ENCODE measurements at regions not wholly inside any gene's neighbourhood (a gene's known extent, or its start where the extent isn't known, plus 50 kb on each side); places are given as distances from the start of the nearest gene placed in this dataset.
"Not testable (repeated sequence)": the region's sequence is repeated elsewhere in the genome, so short reads cannot be mapped to it uniquely, and the experiment has no call there.

DNA sequence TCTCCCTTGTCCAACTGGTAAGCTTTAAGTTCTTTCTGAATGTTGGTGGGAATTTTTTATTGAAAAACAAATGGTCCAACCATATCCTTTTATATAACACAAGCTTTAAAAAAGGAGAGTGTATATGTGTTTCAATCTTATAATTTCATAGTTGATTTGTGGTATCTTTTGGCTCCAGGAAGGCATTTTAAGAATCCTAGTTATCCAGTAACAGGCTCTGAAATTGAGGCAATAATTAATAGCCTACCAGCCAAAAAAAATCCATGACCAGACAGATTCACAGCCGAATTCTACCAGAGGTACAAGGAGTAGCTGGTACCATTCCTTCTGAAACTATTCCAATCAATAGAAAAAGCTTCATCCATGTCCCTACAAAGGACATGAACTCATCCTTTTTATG is 141.6 kb downstream of the FZD1 start:
- not testable (repeated sequence) for DNase-seq (ENCODE audit: low read depth)

DNA sequence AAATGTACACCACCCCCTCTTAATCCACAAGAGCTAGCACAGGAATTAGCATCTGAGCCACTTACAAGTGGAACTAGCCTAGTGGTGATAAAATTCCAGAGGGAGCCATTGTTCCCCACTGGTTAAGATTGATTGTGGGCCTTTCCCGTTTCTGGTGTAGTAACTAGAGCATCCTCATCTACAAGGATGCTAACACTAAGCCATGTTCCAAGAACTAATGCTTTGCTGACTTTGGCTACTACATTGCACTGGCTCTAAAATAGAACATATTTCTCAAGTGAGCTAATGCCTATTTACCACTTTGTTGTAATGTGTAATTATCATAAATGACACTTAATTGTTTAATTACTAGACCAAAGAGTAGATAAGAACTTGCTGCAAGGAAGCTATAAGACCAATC is 143.7 kb downstream of the FZD1 start:
- no peak for DNase-seq (ENCODE audit: low read depth)

DNA sequence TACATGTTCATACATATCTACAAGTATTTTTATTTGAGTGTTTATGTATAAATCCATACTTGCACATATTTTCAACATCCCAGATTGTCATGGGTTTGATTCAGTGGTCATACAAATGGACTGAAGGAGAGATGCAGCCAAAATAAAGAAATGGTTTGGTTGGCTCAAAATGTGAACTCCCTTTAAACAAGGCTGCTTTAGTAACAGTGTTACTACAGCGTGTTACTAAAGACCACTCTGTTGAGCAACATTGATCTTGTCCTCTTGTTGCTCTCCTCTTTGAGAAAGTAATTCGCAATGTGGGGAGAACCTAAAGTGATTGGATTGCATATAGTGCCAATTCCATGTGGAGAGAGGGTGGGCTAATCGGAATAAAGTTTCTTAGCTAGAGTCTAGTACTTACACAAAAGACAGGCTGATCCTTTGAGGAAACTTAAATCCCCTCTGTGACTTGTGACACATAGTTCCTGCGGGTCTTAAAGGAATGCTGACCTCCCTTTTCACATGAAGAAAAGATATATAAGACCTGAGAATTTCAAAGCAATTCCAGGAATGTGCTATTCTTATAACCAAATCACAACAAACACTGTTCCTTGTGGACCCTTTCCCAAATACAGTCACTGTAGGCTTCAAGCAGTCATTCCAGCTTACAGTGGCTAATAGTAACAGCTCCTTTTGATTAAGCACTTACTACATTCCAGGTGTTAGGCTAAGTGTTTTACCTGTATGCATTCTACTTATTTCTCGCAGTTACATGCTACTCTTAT is 144.3 kb downstream of the FZD1 start:
- DNase-seq (ENCODE audit: low read depth), result no peak

DNA sequence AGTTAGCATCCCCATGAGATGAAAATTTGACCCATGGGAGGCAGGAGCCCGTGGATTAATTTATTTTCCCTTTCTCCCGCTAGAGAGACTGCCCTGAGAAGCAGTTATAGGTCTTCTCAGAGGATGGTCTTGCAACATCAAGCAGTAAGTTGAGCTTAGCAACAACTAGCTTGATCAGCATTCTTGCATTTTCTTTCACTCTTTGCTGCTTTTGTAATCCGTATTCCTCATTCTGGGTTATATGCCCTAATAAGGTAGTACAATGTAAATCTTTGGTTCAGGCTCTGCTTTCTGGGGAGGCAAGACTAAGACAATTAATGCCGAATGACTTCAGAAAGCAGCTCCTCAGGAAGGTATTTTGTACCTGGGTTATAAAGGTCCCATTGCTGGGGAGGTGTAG is 146.8 kb downstream of the FZD1 start:
- DNase-seq (ENCODE audit: low read depth), result no peak

DNA sequence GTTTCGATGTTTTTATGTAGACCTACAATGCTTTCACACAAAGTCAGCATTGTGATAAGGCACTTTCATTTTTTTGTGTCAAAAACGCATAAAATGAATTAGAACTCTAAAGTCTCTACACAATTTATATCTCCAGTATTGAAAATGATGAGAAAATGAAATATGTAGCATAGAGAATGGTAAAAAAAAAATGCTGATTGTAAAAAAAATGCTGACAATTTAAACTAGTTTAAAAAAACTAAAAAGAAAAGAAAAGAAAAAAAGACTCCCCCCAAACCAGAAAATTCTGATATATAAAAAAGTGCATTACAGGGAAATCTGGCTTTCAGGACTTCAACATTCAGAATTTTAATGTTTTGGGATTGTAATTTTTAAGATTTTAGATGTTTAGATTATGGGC is 148.1 kb downstream of the FZD1 start:
- no peak for DNase-seq (ENCODE audit: low read depth)

DNA sequence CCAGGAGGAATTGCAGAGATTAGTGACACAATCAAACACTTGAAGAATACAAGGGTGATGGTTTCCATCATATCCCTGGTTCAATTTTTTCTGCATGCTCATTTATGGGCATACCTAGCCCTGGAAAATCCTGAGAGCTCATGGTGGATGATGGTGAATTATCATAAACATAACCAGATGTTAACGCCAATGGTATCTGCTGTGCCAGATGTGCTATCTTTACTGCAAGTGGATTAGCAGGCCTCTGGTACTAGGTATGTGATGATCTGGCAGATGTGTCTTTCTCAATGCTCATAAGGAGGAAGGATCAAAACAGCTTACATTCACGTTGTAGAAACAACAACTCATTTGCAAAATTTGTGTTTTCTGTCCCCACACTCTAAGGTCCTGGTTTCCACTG is 150.5 kb downstream of the FZD1 start:
- DNase-seq (ENCODE audit: low read depth), result no peak

DNA sequence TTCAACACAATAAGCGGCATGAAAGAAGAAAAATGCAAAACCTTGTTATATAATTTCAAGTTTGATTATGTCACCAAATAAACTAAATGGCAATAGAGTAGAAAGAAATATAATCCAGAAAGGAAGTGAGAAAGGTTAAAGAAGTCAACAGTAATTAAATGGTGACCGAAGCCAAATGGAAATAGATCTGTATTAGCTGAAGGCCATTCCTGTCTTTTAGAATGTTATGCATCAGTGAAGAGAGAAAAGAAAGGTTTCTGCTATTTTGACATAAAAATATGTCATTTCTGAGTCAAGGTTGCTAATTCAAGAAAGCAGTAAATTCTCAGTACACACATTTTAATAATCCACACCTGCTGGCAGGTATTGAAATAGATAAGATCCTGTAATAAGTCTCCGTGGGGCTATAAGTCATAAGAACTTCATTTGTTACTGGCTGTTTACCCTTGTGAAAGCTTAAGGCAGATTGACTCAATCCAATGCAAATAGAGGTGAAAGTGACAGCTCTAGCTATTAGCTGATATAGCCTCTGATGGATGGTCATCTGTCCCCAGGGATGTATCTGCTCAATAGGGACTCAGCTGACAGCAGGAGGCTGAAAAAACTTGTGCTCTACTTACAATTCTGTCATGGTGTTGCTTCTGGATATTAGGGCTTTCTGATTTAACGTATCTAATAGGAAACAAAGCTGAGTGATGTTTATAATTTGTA is 152.1 kb downstream of the FZD1 start:
- no peak for DNase-seq (ENCODE audit: low read depth)

DNA sequence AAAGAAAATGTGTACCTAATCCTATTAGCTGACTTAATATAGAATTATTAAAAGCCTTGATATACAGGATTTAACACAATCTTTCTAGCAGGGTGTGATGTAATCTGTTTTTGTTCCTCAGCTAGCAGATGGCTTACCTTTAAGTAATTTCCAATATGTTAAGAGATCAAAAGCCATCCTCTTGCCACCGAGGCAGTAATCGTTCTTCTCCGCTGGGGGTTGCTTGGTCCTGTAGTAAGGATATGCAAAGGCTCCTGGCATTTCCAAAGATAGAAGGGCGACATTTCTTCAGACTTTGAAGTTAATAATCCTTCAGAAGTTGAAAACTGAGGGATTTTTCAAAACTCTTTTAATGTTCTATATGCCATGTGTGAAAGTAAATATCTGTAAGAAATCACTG is 156.4 kb downstream of the FZD1 start:
- no peak for DNase-seq (ENCODE audit: low read depth)

DNA sequence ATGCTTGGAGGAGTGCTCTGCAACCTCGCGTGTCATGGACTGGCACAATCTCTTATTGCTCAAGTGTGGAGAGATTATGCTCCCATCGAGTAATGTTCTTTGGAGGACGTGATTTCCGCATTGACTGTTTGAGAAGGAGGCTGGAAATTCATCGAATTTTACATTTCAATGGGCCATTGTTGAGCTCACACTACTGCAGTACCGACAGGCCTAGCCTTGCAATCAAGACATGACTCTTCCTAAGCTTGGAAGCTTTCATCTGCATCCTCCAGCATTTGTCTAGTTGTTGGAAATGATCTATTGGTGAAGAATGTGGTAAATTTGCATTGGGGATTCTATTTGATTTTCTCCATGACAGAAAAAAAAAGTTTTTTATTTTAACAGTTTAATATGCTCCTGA is 156.8 kb downstream of the FZD1 start:
- DNase-seq (ENCODE audit: low read depth), result no peak

DNA sequence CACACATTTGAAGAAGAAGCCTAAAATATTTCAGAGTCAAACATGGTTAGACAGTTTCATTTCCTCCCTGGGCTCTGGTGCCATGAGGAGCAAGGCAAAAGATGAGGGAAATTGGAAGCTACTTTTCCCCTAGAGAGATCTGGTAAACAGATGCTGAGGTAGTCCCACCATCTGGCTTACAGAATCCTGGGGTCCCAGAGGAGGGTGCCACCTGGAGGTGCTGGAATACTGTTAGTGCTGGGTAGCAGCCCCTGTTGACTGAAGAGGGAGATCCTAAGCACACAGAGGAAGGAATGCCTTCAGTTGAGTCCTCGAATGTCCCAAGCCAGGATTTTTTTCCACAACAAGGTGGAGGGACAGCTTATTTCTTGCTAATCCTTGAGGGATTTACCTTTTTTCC is 160.1 kb downstream of the FZD1 start:
- no peak for DNase-seq (ENCODE audit: low read depth)

DNA sequence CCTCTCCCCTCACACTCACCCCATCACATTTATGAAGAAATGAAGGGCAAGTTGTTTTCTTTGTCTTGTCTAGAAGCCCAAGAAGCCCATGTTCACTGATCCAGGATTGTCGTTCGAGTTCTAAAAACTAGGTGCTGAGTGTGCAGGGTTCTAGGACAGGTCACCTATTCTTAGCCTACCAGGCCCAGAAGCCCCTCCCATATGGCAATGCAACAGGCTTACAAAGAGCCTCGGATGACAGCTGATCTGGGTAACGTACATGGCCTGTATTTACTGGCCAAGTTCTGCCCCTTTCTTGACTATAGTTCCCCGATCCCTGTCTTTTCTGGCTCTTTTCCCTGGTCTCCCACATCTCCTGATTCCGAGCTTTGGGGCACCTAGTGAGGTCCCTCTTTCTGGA is 160.9 kb downstream of the FZD1 start:
- no peak for DNase-seq (ENCODE audit: low read depth)

DNA sequence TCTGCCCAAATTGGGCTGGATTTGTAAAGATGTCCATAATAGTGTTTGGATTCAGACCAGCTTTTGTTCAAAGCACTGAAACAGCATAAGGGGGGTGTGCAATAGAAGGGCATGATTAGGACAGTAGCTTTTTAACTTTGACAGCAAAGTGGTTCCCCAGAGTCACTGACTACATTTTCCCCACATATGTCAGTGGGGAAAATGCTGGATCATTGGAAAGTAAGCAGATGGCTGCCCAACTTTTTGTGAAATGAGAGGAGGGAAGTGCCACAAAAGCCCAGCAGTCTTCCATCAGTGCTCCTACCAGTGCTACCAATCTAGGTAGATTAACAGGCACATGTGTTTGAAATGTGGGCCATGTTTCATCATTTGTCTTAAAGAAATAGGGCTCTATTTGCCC is 162.8 kb downstream of the FZD1 start:
- DNase-seq (ENCODE audit: low read depth), result no peak

DNA sequence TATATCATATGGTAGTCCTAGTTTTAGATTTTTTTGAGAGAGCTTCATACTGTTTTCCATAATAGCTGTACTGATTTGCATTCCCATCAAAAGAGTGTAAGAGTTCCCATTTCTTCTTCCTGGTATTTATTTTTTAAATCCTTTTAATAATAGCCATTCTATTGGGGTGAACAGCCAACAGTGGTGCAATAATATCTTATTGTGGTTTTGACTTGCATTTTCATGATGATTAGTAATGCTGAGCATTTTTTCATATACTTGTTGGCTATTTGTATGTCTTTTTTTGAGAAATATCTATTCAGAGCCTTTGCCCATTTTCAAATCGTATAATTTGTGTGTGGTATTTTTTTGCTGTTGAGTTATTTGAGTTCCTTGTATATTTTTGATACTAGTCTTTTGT is 167.4 kb downstream of the FZD1 start:
- DNase-seq (ENCODE audit: low read depth), result no peak

DNA sequence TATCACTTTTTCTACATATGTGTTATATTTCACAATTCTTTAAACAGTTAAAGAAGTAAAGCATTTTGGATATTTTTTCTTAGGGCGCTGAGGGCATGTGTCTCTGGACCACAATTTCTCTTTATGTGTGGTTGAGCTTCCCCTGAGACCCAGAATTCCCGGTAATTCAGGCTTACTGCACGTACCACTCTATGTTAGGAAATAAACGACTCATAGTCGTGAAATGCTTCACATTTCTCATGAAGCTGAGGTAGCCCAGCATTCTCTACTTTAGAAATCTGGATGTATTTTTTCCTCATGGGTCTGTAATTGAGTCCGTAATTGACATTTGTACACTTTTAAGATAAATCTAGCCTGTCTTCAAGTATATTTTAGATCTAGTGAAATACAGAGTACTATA is 170.6 kb downstream of the FZD1 start:
- DNase-seq (ENCODE audit: low read depth), result peak; percentile 43

DNA sequence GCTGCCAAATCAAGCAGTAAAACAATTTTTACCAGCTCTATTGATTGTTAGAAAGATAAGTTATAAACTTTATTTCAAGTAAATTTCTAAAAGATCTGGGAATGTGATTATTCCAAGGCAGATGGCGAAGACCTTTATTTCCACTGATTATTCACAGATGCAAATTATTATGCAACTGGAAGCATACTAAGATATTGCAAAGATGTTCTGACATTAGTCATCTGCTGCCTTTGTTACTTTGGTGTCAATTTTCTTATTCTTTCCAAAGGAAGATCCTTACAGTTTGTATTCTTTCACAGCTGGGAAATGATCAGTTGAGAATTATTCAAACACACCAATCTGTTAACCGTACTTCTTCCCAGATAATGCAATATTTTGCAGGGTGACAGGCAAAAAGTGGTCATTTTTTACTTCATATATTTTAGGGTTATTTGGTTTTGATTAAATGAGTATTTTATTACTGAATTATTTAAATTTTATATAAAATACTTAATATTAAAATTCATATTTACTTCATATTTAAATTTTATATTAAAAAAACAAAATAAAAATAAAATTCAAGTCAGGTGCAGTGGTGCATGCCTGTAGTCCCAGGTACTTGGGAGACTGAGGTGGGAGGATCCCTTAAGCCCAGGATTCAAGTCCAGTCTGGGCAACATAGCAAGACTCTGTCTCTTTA is 171.3 kb downstream of the FZD1 start:
- DNase-seq (ENCODE audit: low read depth), result peak; percentile 42

DNA sequence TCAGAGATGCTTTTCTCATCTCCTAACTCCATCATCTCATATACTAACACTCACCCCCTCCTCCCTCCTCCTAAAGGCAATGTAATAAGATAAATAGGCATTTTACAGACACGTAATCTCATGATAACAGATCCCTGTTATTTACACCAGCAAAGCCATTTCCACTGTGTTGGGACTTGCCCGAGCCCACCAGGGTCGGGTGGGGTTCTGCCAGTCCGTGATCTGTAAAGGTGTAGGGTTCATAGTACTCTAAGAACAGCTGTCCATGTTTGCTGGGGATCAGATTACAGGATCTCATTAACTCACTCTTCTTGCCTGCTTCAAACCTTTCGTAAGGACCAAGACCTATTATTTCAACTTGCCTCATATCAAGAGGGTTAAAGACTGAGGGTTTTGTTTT is 172.4 kb downstream of the FZD1 start:
- DNase-seq (ENCODE audit: low read depth), result no peak

DNA sequence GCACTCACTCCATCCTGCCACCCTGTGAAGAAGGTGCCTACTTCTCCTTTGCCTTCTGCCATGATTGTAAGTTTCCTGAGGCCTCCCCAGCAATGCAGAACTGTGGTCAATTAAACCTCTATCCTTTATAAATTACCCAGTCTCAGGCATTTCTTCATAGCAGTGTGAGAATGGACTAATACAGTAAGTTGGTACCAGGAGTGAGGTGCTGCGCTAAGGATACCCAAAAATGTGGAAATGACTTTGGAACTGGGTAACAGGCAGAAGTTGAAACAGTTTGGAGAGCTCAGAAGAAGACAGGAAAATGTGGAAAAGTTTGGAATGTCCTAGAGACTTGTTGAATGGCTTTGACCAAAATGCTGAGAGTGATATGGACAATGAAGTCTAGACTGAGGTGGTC is 176.0 kb downstream of the FZD1 start:
- not testable (repeated sequence) for DNase-seq (ENCODE audit: low read depth)

DNA sequence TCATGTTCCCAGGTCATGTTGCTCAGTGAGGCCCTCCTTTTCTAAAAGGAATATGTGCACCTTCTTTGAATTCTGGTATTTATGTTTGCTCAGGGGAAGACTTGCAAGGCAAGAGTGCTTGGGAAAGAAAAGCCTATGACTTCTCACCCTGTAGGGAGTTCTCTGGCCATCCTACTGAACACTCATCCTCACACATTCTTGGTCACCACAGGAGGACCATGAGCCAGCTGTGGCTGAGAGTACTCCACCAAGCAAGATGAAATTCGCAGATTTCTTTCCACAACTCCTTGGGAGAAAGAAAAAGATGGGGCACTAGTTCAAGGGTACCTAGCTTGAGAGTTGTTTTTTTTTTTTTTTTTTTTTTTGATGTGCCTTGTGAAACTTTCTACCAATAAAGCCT is 179.6 kb downstream of the FZD1 start:
- DNase-seq (ENCODE audit: low read depth), result no peak

DNA sequence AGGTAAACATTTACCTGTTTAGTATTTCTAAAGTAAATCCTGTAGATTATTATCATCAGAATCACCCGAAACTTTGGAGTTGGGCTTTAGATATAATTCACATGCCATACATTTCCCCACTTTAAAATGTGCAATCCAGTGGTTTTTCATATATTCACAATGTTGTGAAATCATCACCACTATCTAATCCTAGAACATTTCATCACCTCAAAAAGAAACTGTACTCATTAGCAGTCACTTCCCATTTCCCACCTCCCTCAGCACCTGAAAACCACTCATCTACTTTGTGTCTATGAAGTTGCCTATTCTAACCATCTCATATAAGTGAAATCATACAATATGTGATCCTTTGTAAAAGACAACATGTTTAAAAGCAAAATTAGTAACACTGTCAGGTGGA is 182.6 kb downstream of the FZD1 start:
- DNase-seq (ENCODE audit: low read depth), result no peak

DNA sequence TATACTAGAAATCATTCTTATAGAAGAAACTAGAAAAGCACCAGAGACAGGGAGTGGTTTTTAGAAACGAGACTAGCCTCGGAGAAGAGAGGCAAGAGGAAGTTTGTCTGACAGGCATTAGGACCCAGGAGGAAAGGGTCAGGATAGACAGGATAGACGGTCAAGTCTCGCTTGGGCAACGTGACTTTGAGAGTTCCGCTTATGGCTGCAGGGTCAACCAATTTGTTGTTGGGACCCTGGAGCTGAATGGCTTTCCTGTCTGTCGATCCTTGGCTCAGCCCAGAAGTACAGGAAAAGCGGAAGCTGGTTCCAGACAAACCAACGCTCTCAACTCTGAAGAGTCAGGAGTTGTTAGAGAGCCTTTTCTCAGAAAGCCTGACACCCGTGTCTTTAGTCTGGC is 191.2 kb downstream of the FZD1 start:
- no peak for DNase-seq (ENCODE audit: low read depth)

DNA sequence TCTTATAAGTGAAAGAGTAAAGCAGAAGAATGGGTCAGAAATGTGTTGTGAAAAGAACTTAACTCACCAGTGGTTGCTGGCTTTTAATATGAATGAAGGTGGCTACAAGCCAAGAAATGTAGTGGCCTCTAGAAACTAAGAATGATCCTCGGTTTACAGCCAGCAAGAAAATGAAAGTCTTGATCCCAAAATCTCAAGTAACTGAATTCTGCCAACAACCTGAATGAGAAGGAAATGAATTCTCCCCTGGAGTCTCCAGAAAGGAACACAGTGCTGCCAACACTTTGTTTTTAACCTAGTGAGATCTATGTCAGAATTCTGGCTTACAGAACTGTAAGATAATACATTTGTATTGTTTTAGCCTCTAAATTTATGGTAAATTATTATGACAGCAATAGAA is 193.0 kb downstream of the FZD1 start:
- DNase-seq (ENCODE audit: low read depth), result no peak

DNA sequence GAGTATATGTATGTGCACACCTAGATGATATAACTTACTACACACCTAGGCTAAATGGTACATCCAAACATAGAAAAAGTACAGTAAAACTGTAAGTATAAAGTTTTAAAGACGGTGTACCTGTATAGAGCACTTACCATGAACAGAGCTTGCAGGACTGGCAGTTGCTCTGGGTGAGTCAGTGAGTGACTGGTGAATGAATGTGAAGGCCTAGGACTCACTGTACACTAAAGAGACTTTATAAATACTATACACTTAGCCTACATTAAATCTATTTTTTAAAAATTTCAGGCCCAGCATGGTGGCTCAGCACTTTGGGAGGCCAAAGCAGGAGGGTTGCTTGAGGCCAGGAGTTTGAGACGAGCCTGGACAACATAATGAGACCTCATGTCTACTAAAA is 195.3 kb downstream of the FZD1 start:
- no peak for DNase-seq (ENCODE audit: low read depth)

DNA sequence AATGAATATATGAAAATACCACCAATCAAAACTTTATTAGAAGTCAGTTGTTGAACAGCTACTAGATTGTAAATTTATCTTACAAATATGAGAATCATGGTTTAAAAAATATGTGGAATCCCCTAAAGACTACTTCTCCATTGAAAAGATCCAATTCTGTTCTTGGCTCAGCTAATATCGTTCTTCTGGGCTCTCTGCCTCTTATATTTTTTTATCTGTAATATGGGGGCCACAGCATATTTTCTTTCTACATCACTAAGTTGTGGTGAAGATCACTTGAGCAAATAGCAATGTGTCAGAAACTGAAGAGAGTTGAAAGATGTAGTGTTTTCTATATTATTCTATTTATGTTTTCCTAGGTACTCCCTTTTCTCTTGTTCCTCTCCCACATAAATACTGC is 198.1 kb downstream of the FZD1 start:
- no peak for DNase-seq (ENCODE audit: low read depth)
